ENCODE measurements at regions not wholly inside any gene's neighbourhood (a gene's known extent, or its start where the extent isn't known, plus 50 kb on each side); places are given as distances from the start of the nearest gene placed in this dataset.

DNA sequence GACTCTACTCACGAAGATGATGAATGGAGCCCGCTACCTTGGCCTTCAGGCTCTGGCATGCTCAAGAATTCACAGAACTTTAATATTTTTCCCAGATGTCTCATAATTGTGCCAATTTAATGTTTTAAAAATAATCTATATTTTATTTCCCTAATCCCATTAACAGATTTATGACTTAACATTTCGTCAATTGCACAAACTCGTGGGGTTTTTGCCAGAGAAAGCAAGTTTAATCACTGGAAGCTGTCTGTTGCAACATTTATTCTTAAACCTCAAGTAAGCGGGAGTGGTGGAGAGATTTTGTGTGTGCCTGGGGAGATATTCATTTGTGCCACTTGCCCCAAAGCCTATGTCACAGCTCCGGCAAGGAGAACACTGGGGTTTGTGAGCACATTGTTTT is 117.9 kb downstream of the TEX36 start:
- TF ChIP-seq, protein P1, sequence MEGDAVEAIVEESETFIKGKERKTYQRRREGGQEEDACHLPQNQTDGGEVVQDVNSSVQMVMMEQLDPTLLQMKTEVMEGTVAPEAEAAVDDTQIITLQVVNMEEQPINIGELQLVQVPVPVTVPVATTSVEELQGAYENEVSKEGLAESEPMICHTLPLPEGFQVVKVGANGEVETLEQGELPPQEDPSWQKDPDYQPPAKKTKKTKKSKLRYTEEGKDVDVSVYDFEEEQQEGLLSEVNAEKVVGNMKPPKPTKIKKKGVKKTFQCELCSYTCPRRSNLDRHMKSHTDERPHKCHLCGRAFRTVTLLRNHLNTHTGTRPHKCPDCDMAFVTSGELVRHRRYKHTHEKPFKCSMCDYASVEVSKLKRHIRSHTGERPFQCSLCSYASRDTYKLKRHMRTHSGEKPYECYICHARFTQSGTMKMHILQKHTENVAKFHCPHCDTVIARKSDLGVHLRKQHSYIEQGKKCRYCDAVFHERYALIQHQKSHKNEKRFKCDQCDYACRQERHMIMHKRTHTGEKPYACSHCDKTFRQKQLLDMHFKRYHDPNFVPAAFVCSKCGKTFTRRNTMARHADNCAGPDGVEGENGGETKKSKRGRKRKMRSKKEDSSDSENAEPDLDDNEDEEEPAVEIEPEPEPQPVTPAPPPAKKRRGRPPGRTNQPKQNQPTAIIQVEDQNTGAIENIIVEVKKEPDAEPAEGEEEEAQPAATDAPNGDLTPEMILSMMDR (IDR thresholded peaks at IDR 0.05) = no peak
- no peak for TF ChIP-seq POLR2A (IDR thresholded peaks at IDR 0.05)

Data from adrenal gland (tissue), 5 donors.